ENCODE measurements at regions not wholly inside any gene's neighbourhood (a gene's known extent, or its start where the extent isn't known, plus 50 kb on each side); places are given as distances from the start of the nearest gene placed in this dataset.
"Not testable (repeated sequence)": the region's sequence is repeated elsewhere in the genome, so short reads cannot be mapped to it uniquely, and the experiment has no call there.

GRCh38 chr4:81723927-81724587, 252.3 kb upstream of the RASGEF1B start:
- WGBS (ENCODE audit: insufficient coverage), result 100% methylated on average over 1 of the region's 3 CpGs
- Histone ChIP-seq H3K27ac (ENCODE audit: low read depth, low read length) (no peak overlapping the region), H3K9me3 (ENCODE audit: control insufficient read depth, insufficient read depth, low read length) (peaks cover 4% of the 10 kb centered on the region)

GRCh38 chr4:81723019-81723884, 251.5 kb upstream of the RASGEF1B start:
- H3K27ac ChIP-seq (ENCODE audit: low read depth, low read length), result no peak overlapping the region
- H3K4me1 ChIP-seq (ENCODE audit: control insufficient read depth, insufficient read depth, low read length), result peaks cover 13% of the 10 kb centered on the region
- H3K36me3 ChIP-seq (ENCODE audit: control insufficient read depth, insufficient read depth, low read length), result no peaks in the 10 kb centered on the region
- peak in 1 of 6 donors; percentile 13 for DNase-seq (ENCODE audit: low read depth in 4 of 6, low spot score in 6 of 6)
- H3K4me3 ChIP-seq (ENCODE audit: low read depth, low read length), result no peak overlapping the region
- H3K9me3 ChIP-seq (ENCODE audit: control insufficient read depth, insufficient read depth, low read length), result peaks cover under 1% of the 10 kb centered on the region
- no CpG with 5 or more reads among the region's 3 CpGs for WGBS (ENCODE audit: insufficient coverage)
- H3K27me3 ChIP-seq (ENCODE audit: control insufficient read depth, insufficient read depth, low read length), result no peaks in the 10 kb centered on the region

More at GRCh38 chr4:81723927-81724587, 252.3 kb upstream of the RASGEF1B start:
- peak in 1 of 6 donors; percentile 18 for DNase-seq (ENCODE audit: low read depth in 4 of 6, low spot score in 6 of 6)
- Histone ChIP-seq H3K27me3 (ENCODE audit: control insufficient read depth, insufficient read depth, low read length) (no peaks in the 10 kb centered on the region), H3K4me1 (ENCODE audit: control insufficient read depth, insufficient read depth, low read length) (peaks cover 13% of the 10 kb centered on the region), H3K4me3 (ENCODE audit: low read depth, low read length) (no peak overlapping the region), H3K36me3 (ENCODE audit: control insufficient read depth, insufficient read depth, low read length) (no peaks in the 10 kb centered on the region)

GRCh38 chr4:81722290-81722851, 250.7 kb upstream of the RASGEF1B start:
- H3K4me1 ChIP-seq (ENCODE audit: control insufficient read depth, insufficient read depth, low read length), result peaks cover 13% of the 10 kb centered on the region
- H3K27ac ChIP-seq (ENCODE audit: low read depth, low read length), result no peak overlapping the region
- H3K4me3 ChIP-seq (ENCODE audit: low read depth, low read length), result no peak overlapping the region
- H3K9me3 ChIP-seq (ENCODE audit: control insufficient read depth, insufficient read depth, low read length), result no peaks in the 10 kb centered on the region
- DNase-seq (ENCODE audit: low read depth in 4 of 6, low spot score in 6 of 6), result peak in 2 of 6 donors; percentile 61 to 74
- WGBS (ENCODE audit: insufficient coverage), result 15% methylated on average over 7 of the region's 9 CpGs
- no peaks in the 10 kb centered on the region for H3K36me3 ChIP-seq (ENCODE audit: control insufficient read depth, insufficient read depth, low read length)
- H3K27me3 ChIP-seq (ENCODE audit: control insufficient read depth, insufficient read depth, low read length), result no peaks in the 10 kb centered on the region

GRCh38 chr4:81715757-81716156, 244.1 kb upstream of the RASGEF1B start:
- 76% methylated on average over 5 of the region's 5 CpGs for WGBS (ENCODE audit: insufficient coverage)
- DNase-seq (ENCODE audit: low read depth in 4 of 6, low spot score in 6 of 6), result no peak
- no peaks in the 10 kb centered on the region for H3K36me3 ChIP-seq (ENCODE audit: control insufficient read depth, insufficient read depth, low read length)

GRCh38 chr4:81715357-81715756, 243.7 kb upstream of the RASGEF1B start:
- WGBS (ENCODE audit: insufficient coverage), result 28% methylated on average over 6 of the region's 8 CpGs
- not testable (repeated sequence) for H3K4me3 ChIP-seq (ENCODE audit: low read depth, low read length)

More at GRCh38 chr4:81715757-81716156, 244.1 kb upstream of the RASGEF1B start:
- Histone ChIP-seq H3K4me1 (ENCODE audit: control insufficient read depth, insufficient read depth, low read length) (peaks cover 9% of the 10 kb centered on the region), H3K27ac (ENCODE audit: low read depth, low read length) (no peak overlapping the region), H3K27me3 (ENCODE audit: control insufficient read depth, insufficient read depth, low read length) (no peaks in the 10 kb centered on the region), H3K4me3 (ENCODE audit: low read depth, low read length) (no peak overlapping the region), H3K9me3 (ENCODE audit: control insufficient read depth, insufficient read depth, low read length) (no peaks in the 10 kb centered on the region)

GRCh38 chr4:81714291-81714690, 242.6 kb upstream of the RASGEF1B start:
- no peak overlapping the region for H3K27ac ChIP-seq (ENCODE audit: low read depth, low read length)
- H3K4me3 ChIP-seq (ENCODE audit: low read depth, low read length), result no peak overlapping the region
- peaks cover 9% of the 10 kb centered on the region for H3K4me1 ChIP-seq (ENCODE audit: control insufficient read depth, insufficient read depth, low read length)
- DNase-seq (ENCODE audit: low read depth in 4 of 6, low spot score in 6 of 6), result no peak
- H3K9me3 ChIP-seq (ENCODE audit: control insufficient read depth, insufficient read depth, low read length), result no peaks in the 10 kb centered on the region
- H3K27me3 ChIP-seq (ENCODE audit: control insufficient read depth, insufficient read depth, low read length), result no peaks in the 10 kb centered on the region
- H3K36me3 ChIP-seq (ENCODE audit: control insufficient read depth, insufficient read depth, low read length), result no peaks in the 10 kb centered on the region
- WGBS (ENCODE audit: insufficient coverage), result 88% methylated on average over 1 of the region's 4 CpGs

More at GRCh38 chr4:81715357-81715756, 243.7 kb upstream of the RASGEF1B start:
- H3K9me3 ChIP-seq (ENCODE audit: control insufficient read depth, insufficient read depth, low read length); H3K36me3 ChIP-seq (ENCODE audit: control insufficient read depth, insufficient read depth, low read length); H3K27me3 ChIP-seq (ENCODE audit: control insufficient read depth, insufficient read depth, low read length); H3K27ac ChIP-seq (ENCODE audit: low read depth, low read length); H3K4me1 ChIP-seq (ENCODE audit: control insufficient read depth, insufficient read depth, low read length): not testable (repeated sequence)
- peak in 1 of 6 donors; percentile 19 for DNase-seq (ENCODE audit: low read depth in 4 of 6, low spot score in 6 of 6)

- Histone ChIP-seq H3K27me3 (ENCODE audit: control insufficient read depth, insufficient read depth, low read length) (no peaks in the 10 kb centered on the region), H3K4me3 (ENCODE audit: low read depth, low read length) (no peak overlapping the region), H3K4me1 (ENCODE audit: control insufficient read depth, insufficient read depth, low read length) (peaks cover 9% of the 10 kb centered on the region), H3K9me3 (ENCODE audit: control insufficient read depth, insufficient read depth, low read length) (no peaks in the 10 kb centered on the region), H3K27ac (ENCODE audit: low read depth, low read length) (no peak overlapping the region), H3K36me3 (ENCODE audit: control insufficient read depth, insufficient read depth, low read length) (no peaks in the 10 kb centered on the region)
- no peak for DNase-seq (ENCODE audit: low read depth in 4 of 6, low spot score in 6 of 6)
- WGBS (ENCODE audit: insufficient coverage), result no CpG with 5 or more reads among the region's 2 CpGs
Observed at GRCh38 chr4:81712714-81713113, 241.0 kb upstream of the RASGEF1B start.

GRCh38 chr4:81704461-81704860, 232.8 kb upstream of the RASGEF1B start:
- H3K27me3 ChIP-seq (ENCODE audit: control insufficient read depth, insufficient read depth, low read length), result no peaks in the 10 kb centered on the region
- H3K4me3 ChIP-seq (ENCODE audit: low read depth, low read length), result no peak overlapping the region
- H3K27ac ChIP-seq (ENCODE audit: low read depth, low read length), result no peak overlapping the region
- no CpG with 5 or more reads among the region's 2 CpGs for WGBS (ENCODE audit: insufficient coverage)
- H3K36me3 ChIP-seq (ENCODE audit: control insufficient read depth, insufficient read depth, low read length), result no peaks in the 10 kb centered on the region
- H3K9me3 ChIP-seq (ENCODE audit: control insufficient read depth, insufficient read depth, low read length), result no peaks in the 10 kb centered on the region
- no peak for DNase-seq (ENCODE audit: low read depth in 4 of 6, low spot score in 6 of 6)
- no peaks in the 10 kb centered on the region for H3K4me1 ChIP-seq (ENCODE audit: control insufficient read depth, insufficient read depth, low read length)

GRCh38 chr4:81700189-81700588, 228.5 kb upstream of the RASGEF1B start:
- Histone ChIP-seq H3K4me1 (ENCODE audit: control insufficient read depth, insufficient read depth, low read length) (peaks cover 4% of the 10 kb centered on the region), H3K4me3 (ENCODE audit: low read depth, low read length) (no peak overlapping the region), H3K27ac (ENCODE audit: low read depth, low read length) (no peak overlapping the region), H3K36me3 (ENCODE audit: control insufficient read depth, insufficient read depth, low read length) (no peaks in the 10 kb centered on the region), H3K9me3 (ENCODE audit: control insufficient read depth, insufficient read depth, low read length) (no peaks in the 10 kb centered on the region), H3K27me3 (ENCODE audit: control insufficient read depth, insufficient read depth, low read length) (no peaks in the 10 kb centered on the region)
- DNase-seq (ENCODE audit: low read depth in 4 of 6, low spot score in 6 of 6), result peak in 1 of 6 donors; percentile 54
- WGBS (ENCODE audit: insufficient coverage), result 28% methylated on average over 4 of the region's 4 CpGs

All from spinal cord (tissue), 9 donors.